BE2C (cell line): ENCODE measurements at regions not wholly inside any gene's neighbourhood (a gene's known extent, or its start where the extent isn't known, plus 50 kb on each side); places are given as distances from the start of the nearest gene placed in this dataset.

Experiments
- DNase-seq: peaks from one replicate; pipeline ENCODE4 v3.0.0-alpha.2; 2020
- H3K27me3 ChIP-seq: fragments of 250-450 bp; sonication (Bioruptor Pico); 2 replicates; pipeline ENCODE4 v1.5.1; 2020; ENCODE audit warnings: mild to moderate bottlenecking
- H3K36me3 ChIP-seq: fragments of 250-450 bp; sonication (Bioruptor Pico); 2 replicates; pipeline ENCODE4 v1.5.1; 2020; ENCODE audit warnings: mild to moderate bottlenecking
- H3K4me1 ChIP-seq: fragments of 250-450 bp; sonication (Bioruptor Pico); 2 replicates; pipeline ENCODE4 v1.5.1; 2020
- H3K4me3 ChIP-seq: 2 replicates; pipeline ENCODE4 v1.5.1; 2011; ENCODE audit warnings: low read depth, low read length
- H3K9me3 ChIP-seq: fragments of 250-450 bp; sonication (Bioruptor Pico); 2 replicates; pipeline ENCODE4 v1.5.1; 2020
- TF ChIP-seq, protein P1 (sequence below): IDR thresholded peaks from 2 replicates; pipeline ENCODE4 v1.5.1; 2012; ENCODE audit warnings: mild to moderate bottlenecking, low read depth, low read length

DNA sequence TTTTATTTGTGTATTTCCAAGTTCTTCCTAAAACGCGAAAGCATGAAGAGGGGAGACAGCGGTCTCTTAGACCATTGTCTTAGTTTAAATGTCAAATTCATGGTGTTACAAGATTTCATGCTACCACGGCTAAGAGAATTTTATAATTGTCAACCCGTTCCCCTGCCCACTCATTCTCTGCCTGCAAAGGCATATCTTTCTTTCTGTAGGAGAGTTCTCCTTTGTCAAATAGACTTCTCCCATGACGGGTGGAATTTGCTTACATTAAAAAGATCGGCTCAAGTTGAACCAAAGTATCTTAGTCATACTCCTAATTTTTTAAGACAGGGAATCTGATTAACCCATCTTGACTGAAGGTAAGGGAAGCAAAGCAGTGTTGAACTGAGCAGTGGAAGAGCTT lies 539.2 kb downstream of the REEP3 start:
- Histone ChIP-seq H3K4me1 (no peaks in the 10 kb centered on the region), H3K9me3 (no peaks in the 10 kb centered on the region), H3K36me3 (no peaks in the 10 kb centered on the region), H3K4me3 (no peak overlapping the region), H3K27me3 (no peaks in the 10 kb centered on the region)
- TF ChIP-seq, protein P1, sequence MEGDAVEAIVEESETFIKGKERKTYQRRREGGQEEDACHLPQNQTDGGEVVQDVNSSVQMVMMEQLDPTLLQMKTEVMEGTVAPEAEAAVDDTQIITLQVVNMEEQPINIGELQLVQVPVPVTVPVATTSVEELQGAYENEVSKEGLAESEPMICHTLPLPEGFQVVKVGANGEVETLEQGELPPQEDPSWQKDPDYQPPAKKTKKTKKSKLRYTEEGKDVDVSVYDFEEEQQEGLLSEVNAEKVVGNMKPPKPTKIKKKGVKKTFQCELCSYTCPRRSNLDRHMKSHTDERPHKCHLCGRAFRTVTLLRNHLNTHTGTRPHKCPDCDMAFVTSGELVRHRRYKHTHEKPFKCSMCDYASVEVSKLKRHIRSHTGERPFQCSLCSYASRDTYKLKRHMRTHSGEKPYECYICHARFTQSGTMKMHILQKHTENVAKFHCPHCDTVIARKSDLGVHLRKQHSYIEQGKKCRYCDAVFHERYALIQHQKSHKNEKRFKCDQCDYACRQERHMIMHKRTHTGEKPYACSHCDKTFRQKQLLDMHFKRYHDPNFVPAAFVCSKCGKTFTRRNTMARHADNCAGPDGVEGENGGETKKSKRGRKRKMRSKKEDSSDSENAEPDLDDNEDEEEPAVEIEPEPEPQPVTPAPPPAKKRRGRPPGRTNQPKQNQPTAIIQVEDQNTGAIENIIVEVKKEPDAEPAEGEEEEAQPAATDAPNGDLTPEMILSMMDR = no peak
- DNase-seq = no peak

DNA sequence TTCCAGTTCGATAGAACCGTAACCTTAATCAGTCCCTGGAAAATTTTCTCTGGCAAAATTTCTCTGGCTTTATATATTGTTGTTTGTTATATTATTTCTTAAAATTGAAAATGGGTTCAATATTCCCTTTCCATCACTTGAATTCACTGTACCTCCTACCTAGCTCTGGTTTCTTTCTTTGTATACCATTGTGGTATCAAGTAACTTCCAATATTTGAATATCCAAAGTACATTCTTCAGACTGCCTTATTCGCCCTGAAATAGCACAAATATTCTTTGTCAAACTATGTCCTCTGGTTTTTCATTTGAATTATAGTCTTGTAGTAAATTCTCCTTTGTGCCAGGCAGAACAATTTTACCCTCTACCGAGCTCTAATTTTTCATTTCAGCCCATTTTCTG lies 541.6 kb downstream of the REEP3 start:
- TF ChIP-seq, protein P1 = no peak
- Histone ChIP-seq H3K9me3 (no peaks in the 10 kb centered on the region), H3K27me3 (no peaks in the 10 kb centered on the region), H3K36me3 (no peaks in the 10 kb centered on the region), H3K4me3 (no peak overlapping the region), H3K4me1 (no peaks in the 10 kb centered on the region)
- no peak for DNase-seq

DNA sequence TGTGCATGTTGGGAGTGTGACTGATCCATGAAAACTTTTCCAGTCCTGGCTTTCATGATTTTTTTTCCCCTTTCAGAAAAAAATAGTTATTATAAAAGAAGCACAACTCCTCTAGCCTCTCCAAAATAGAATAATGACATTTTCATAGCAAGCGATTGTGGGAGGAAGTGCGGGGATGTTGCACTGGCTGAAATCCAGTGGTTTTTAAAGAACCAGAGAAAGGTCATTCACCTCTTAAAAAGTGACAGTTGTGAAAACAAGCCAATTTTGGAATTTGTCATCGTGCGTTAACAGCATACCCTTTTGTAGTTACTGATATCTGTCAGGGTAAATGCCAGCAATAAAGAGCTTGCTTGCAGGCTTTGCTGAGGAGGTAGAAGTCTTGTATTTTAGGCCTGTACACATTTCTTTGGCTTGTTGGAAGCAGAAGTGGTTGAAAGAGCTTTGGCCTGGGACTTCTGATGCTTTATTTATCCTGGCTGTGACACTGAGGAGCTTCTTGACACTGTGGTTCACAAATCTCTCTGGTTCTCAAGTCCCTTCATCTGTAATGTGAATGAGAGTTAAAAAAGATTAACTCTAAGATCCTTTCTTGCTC lies 545.9 kb downstream of the REEP3 start:
- H3K9me3 ChIP-seq = no peaks in the 10 kb centered on the region
- TF ChIP-seq, protein P1 = no peak
- H3K27me3 ChIP-seq = no peaks in the 10 kb centered on the region
- no peaks in the 10 kb centered on the region for H3K4me1 ChIP-seq
- no peak for DNase-seq
- H3K4me3 ChIP-seq = no peak overlapping the region
- H3K36me3 ChIP-seq = no peaks in the 10 kb centered on the region

DNA sequence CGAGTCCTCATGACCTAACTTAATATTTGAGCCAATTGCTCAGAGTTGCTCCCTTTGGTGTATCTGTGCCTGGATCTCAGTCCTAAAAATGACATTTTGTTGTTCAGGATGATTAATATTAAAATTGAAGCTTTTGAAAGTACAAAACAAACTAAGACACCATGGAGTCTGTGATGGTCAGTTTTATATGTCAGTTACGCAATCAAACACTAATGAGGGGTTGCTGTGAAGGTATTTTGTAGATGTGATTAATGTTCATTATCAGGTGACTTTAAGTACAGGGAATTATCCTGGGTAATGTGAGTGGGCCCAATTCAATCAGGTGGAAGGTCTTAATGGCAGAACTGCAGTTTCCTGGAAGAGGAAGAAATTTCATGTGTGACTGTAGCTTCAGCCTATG lies 546.7 kb downstream of the REEP3 start:
- H3K4me3 ChIP-seq = no peak overlapping the region
- no peaks in the 10 kb centered on the region for H3K4me1 ChIP-seq
- no peaks in the 10 kb centered on the region for H3K27me3 ChIP-seq
- no peaks in the 10 kb centered on the region for H3K9me3 ChIP-seq
- DNase-seq = no peak
- TF ChIP-seq, protein P1 = no peak
- no peaks in the 10 kb centered on the region for H3K36me3 ChIP-seq

DNA sequence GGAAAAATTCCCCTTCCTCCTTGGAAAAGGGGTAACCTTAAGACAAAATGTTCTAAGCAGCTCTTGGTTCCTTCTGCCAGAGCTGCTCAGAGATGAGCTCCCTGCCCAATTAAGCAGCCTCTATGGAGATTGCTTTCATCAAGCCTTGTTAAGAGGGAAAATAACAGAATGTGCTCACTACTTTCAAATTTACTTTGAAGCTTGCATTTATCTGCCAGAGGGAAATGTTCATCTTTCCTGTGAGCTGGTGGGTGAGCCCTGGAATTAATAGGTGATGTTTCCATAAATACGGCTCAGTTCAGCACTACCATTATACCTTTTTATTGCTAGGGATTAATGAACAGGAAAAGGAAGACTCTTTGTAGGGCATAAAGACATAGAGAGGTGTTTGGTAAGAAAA lies 549.0 kb downstream of the REEP3 start:
- H3K9me3 ChIP-seq = no peaks in the 10 kb centered on the region
- no peak for DNase-seq
- H3K27me3 ChIP-seq = no peaks in the 10 kb centered on the region
- no peak overlapping the region for H3K4me3 ChIP-seq
- H3K4me1 ChIP-seq = no peaks in the 10 kb centered on the region
- TF ChIP-seq, protein P1 = no peak
- no peaks in the 10 kb centered on the region for H3K36me3 ChIP-seq

DNA sequence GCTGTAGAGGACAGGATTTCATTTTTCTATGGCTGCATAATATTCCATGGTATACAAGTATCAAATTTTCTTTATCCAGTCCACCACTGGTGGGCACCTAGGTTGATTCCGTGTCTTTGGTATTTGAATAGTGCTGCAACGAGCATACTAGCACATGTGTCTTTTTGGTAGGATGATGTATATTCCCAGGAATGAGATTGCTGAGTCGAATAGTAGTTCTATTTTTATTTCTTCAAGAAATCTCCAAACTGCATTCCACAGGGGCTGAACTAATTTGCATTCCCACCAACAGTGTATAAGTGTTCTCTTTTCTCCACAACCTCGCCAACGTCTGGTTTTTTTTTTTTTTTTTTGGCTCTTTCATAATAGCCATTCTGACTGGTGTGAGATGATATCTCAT lies 550.0 kb downstream of the REEP3 start:
- H3K9me3 ChIP-seq = no peaks in the 10 kb centered on the region
- no peaks in the 10 kb centered on the region for H3K4me1 ChIP-seq
- TF ChIP-seq, protein P1 = no peak
- no peak for DNase-seq
- no peaks in the 10 kb centered on the region for H3K36me3 ChIP-seq
- H3K27me3 ChIP-seq = no peaks in the 10 kb centered on the region
- H3K4me3 ChIP-seq = no peak overlapping the region
